HG03460 (cell line): ENCODE measurements at regions not wholly inside any gene's neighbourhood (a gene's known extent, or its start where the extent isn't known, plus 50 kb on each side); places are given as distances from the start of the nearest gene placed in this dataset.
"Not testable (repeated sequence)": the region's sequence is repeated elsewhere in the genome, so short reads cannot be mapped to it uniquely, and the experiment has no call there.

Source experiments
- ATAC-seq: cut with Tn5 transposase; IDR thresholded peaks from one replicate; pipeline ENCODE4 v1.9.1; 2021; ENCODE audit not compliant: unreplicated experiment

DNA sequence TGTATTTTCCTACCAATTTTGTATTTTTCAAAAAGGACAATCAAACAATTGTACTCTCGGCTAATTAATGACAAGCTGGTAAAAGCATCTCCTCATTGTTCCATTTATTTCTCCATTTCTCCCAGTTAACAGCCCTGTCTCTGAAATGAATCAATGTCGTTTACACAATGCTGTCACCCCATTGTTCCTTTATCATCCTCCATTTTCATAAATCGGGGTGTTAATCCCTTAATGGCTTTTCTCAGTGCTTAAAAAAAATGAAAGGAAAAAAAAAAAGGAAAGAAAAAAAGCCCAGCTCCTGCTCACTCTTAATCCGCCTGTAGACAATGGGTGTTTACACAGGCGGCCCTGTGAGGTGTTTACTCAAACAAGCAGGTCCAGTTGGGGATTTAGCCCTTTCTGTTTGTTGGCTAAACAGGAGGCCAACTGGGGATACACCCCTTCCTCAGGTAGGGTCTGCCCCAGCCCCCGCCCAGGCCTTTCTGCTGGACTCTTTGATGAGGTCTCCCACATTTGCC, 86.8 kb upstream of the SALL1 start:
- no peak for ATAC-seq

- ATAC-seq, result no peak
Measured at GRCh38 chr16:51237207-51237606, 86.1 kb upstream of the SALL1 start.

- ATAC-seq, result no peak
Measured at GRCh38 chr16:51236583-51236982, 85.5 kb upstream of the SALL1 start.

DNA sequence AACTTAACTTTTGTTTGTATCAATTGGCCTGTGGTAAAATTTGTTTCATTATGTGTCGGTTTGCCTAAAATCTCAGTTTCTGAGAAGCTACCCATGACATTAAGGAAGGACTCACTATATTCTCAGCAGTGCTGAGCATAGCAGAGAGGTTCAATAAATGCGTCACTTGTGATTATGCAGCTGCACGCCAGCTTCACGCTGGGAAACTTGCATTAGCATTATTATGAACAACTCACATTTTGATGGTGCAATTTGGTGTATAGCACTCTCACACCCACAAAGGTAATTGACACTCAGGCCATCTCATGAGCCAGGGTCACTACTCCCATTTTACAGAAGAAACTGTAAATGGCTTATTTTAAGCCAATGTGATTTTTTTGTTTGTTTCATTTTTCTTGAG, 80.6 kb upstream of the SALL1 start:
- no peak for ATAC-seq

- ATAC-seq, result not testable (repeated sequence)
Measured at GRCh38 chr16:51230035-51230434, 79.0 kb upstream of the SALL1 start.

- no peak for ATAC-seq
Measured at GRCh38 chr16:51228097-51228659, 77.1 kb upstream of the SALL1 start.

GRCh38 chr16:51225878-51226277, 74.8 kb upstream of the SALL1 start:
- no peak for ATAC-seq

GRCh38 chr16:51224317-51224716, 73.2 kb upstream of the SALL1 start:
- ATAC-seq, result no peak

GRCh38 chr16:51222016-51222415, 70.9 kb upstream of the SALL1 start:
- no peak for ATAC-seq

GRCh38 chr16:51211148-51211547, 60.1 kb upstream of the SALL1 start:
- no peak for ATAC-seq

- ATAC-seq, result no peak
Measured at GRCh38 chr16:51210087-51210486, 59.0 kb upstream of the SALL1 start.

DNA sequence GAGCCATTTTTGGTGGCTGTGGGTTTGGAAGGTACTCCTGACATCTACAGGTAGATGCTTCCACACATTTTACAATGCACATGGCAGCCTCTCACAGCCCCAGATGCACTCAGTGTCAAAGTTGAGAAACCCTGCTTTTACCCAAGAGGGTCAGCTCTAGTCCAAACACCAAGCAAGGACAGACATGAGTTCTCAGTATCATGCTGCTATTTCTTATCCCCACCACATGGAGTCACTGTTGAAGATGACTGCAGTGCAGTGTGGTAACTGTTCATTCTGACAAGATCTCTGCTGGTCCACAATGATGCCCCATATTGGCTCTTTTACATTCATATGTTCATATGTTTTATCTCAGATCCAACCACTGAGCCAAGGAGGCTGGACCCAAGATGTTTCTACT, 50.5 kb upstream of the SALL1 start:
- ATAC-seq, result no peak
